Suprapubic skin (tissue), 4 donors: ENCODE measurements at regions not wholly inside any gene's neighbourhood (a gene's known extent, or its start where the extent isn't known, plus 50 kb on each side); places are given as distances from the start of the nearest gene placed in this dataset.
A peak's percentile ranks its signal among the peaks of the same experiment; 100 is the strongest.

Source experiments
- DNase-seq, 2 donors: peaks; one replicate each; pipeline ENCODE4 v3.0.0-alpha.2; 2019; ENCODE audit warnings: low spot score in 2 of 2
- H3K27ac ChIP-seq: fragments of 200-600 bp; sonication (generic); one replicate; pipeline ENCODE4 v1.5.1; 2019
- H3K27me3 ChIP-seq: fragments of 200-600 bp; sonication (generic); one replicate; pipeline ENCODE4 v1.5.1; 2019
- H3K36me3 ChIP-seq: fragments of 200-600 bp; sonication (generic); one replicate; pipeline ENCODE4 v1.5.1; 2019
- H3K4me1 ChIP-seq: fragments of 200-600 bp; sonication (generic); one replicate; pipeline ENCODE4 v1.5.1; 2019
- H3K4me3 ChIP-seq: fragments of 200-600 bp; sonication (generic); one replicate; pipeline ENCODE4 v1.5.1; 2019; ENCODE audit warnings: mild to moderate bottlenecking
- H3K9me3 ChIP-seq: fragments of 200-600 bp; sonication (generic); one replicate; pipeline ENCODE4 v1.5.1; 2019
- CTCF ChIP-seq, 2 donors: fragments of 200-600 bp in 1 of 2; fragments of 450-650 bp in 1 of 2; sonication (generic) in 1 of 2; IDR thresholded peaks; one replicate each; pipeline ENCODE4 v1.5.1; 2016 to 2019; ENCODE audit warnings: antibody characterized with exemption in 2 of 2, mild to moderate bottlenecking in 1 of 2, moderate library complexity in 1 of 2
- EP300 ChIP-seq: sonication (generic); formaldehyde crosslinking; IDR thresholded peaks from one replicate; pipeline ENCODE4 v1.6.1; 2017; ENCODE audit warnings: antibody characterized with exemption
- POLR2A ChIP-seq, 2 donors: fragments of 450-650 bp; IDR thresholded peaks; one replicate each; pipeline ENCODE4 v1.6.1; 2017; ENCODE audit warnings: antibody characterized with exemption in 2 of 2, mild to moderate bottlenecking in 2 of 2, moderate library complexity in 2 of 2
- POLR2AphosphoS5 ChIP-seq, 3 donors: sonication (generic); formaldehyde crosslinking; IDR thresholded peaks; one replicate each; pipeline ENCODE4 v1.6.1; 2017; ENCODE audit warnings: antibody characterized with exemption in 3 of 3
- WGBS: methylation state at CpG from one replicate; pipeline ENCODE4 v1.1.5; 2018; 5-methylcytosine and 5-hydroxymethylcytosine counted together

GRCh38 chr22:47231759-47232158 lies 469.3 kb downstream of the TBC1D22A start:
- no peaks in the 10 kb centered on the region for H3K4me1 ChIP-seq
- TF ChIP-seq EP300 (no peak), POLR2AphosphoS5 (IDR thresholded peaks at IDR 0.05) (no peak), CTCF (IDR thresholded peaks at IDR 0.05) (no peak), POLR2A (IDR thresholded peaks at IDR 0.05) (no peak)
- 90% methylated on average over 7 of the region's 7 CpGs for WGBS
- no peaks in the 10 kb centered on the region for H3K36me3 ChIP-seq
- peaks cover 2% of the 10 kb centered on the region for H3K27me3 ChIP-seq
- no peaks in the 10 kb centered on the region for H3K9me3 ChIP-seq
- no peak for DNase-seq
- no peak overlapping the region for H3K27ac ChIP-seq
- no peak overlapping the region for H3K4me3 ChIP-seq

GRCh38 chr22:47230741-47231140 lies 468.3 kb downstream of the TBC1D22A start:
- WGBS = 93% methylated on average over 5 of the region's 5 CpGs
- TF ChIP-seq POLR2A (IDR thresholded peaks at IDR 0.05) = no peak
- TF ChIP-seq POLR2AphosphoS5 (IDR thresholded peaks at IDR 0.05) = no peak
- TF ChIP-seq EP300 = no peak
- no peak for TF ChIP-seq CTCF (IDR thresholded peaks at IDR 0.05)
- Histone ChIP-seq H3K27ac (no peak overlapping the region), H3K27me3 (peaks cover 2% of the 10 kb centered on the region), H3K4me1 (no peaks in the 10 kb centered on the region), H3K9me3 (no peaks in the 10 kb centered on the region), H3K36me3 (no peaks in the 10 kb centered on the region), H3K4me3 (no peak overlapping the region)
- DNase-seq = no peak

- Histone ChIP-seq H3K4me1 (no peaks in the 10 kb centered on the region), H3K36me3 (no peaks in the 10 kb centered on the region), H3K27ac (no peak overlapping the region), H3K27me3 (no peaks in the 10 kb centered on the region), H3K9me3 (no peaks in the 10 kb centered on the region), H3K4me3 (no peak overlapping the region)
- no peak for DNase-seq
- TF ChIP-seq POLR2AphosphoS5 (IDR thresholded peaks at IDR 0.05) (no peak), CTCF (IDR thresholded peaks at IDR 0.05) (no peak), EP300 (no peak), POLR2A (IDR thresholded peaks at IDR 0.05) (no peak)
- WGBS = 89% methylated on average over 7 of the region's 7 CpGs
Observed at GRCh38 chr22:47230251-47230650, 467.8 kb downstream of the TBC1D22A start.

GRCh38 chr22:47228767-47229166 lies 466.3 kb downstream of the TBC1D22A start:
- H3K36me3 ChIP-seq = no peaks in the 10 kb centered on the region
- 85% methylated on average over 3 of the region's 3 CpGs for WGBS
- no peaks in the 10 kb centered on the region for H3K4me1 ChIP-seq
- TF ChIP-seq POLR2A (IDR thresholded peaks at IDR 0.05) = no peak
- no peak for TF ChIP-seq POLR2AphosphoS5 (IDR thresholded peaks at IDR 0.05)
- TF ChIP-seq EP300 = no peak
- no peak for TF ChIP-seq CTCF (IDR thresholded peaks at IDR 0.05)
- no peaks in the 10 kb centered on the region for H3K27me3 ChIP-seq
- H3K4me3 ChIP-seq = no peak overlapping the region
- H3K27ac ChIP-seq = no peak overlapping the region
- no peaks in the 10 kb centered on the region for H3K9me3 ChIP-seq
- no peak for DNase-seq

- DNase-seq = peak in 1 of 2 donors; percentile 41
- Histone ChIP-seq H3K27ac (no peak overlapping the region), H3K9me3 (no peaks in the 10 kb centered on the region), H3K36me3 (no peaks in the 10 kb centered on the region), H3K4me3 (no peak overlapping the region), H3K27me3 (no peaks in the 10 kb centered on the region), H3K4me1 (no peaks in the 10 kb centered on the region)
- WGBS = 88% methylated on average over 10 of the region's 15 CpGs
- TF ChIP-seq POLR2A (IDR thresholded peaks at IDR 0.05) (no peak), EP300 (no peak), POLR2AphosphoS5 (IDR thresholded peaks at IDR 0.05) (no peak), CTCF (IDR thresholded peaks at IDR 0.05) (no peak)
Observed at GRCh38 chr22:47225931-47226633, 463.6 kb downstream of the TBC1D22A start.
